ENCODE measurements at regions not wholly inside any gene's neighbourhood (a gene's known extent, or its start where the extent isn't known, plus 50 kb on each side); places are given as distances from the start of the nearest gene placed in this dataset.

DNA sequence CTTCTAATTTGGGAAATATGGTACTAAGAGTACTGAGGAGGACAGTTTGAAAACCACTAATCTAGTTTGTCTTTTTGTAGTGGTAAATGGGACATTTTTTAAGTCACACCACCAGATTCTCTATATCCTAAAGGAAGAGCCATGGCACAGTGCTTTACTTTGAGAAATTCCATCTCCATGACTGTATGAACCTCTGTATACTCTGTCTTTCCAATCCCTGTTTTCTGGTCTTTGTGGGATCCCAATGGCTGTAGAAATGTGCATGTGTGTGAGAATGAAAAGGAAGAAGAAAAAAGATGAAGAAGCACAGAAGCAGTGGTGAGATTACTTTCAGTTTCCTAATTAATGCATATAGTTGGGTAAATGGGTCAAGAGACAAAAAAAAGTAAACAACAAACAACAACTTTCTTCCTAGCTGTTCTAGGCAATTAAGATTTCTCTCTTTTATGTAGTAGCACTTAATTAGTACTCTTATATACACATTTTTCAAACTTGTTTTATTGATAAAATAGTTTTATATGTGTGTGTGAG lies 141.2 kb upstream of the HCRTR2 start:
- peak; percentile 47 for DNase-seq (ENCODE audit: low read depth)
- TF ChIP-seq, protein P1, sequence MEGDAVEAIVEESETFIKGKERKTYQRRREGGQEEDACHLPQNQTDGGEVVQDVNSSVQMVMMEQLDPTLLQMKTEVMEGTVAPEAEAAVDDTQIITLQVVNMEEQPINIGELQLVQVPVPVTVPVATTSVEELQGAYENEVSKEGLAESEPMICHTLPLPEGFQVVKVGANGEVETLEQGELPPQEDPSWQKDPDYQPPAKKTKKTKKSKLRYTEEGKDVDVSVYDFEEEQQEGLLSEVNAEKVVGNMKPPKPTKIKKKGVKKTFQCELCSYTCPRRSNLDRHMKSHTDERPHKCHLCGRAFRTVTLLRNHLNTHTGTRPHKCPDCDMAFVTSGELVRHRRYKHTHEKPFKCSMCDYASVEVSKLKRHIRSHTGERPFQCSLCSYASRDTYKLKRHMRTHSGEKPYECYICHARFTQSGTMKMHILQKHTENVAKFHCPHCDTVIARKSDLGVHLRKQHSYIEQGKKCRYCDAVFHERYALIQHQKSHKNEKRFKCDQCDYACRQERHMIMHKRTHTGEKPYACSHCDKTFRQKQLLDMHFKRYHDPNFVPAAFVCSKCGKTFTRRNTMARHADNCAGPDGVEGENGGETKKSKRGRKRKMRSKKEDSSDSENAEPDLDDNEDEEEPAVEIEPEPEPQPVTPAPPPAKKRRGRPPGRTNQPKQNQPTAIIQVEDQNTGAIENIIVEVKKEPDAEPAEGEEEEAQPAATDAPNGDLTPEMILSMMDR (conservative IDR thresholded peaks at IDR 0.05; ENCODE audit: low read length) = no peak
- no peak overlapping the region for H3K4me3 ChIP-seq (ENCODE audit: low read length)

DNA sequence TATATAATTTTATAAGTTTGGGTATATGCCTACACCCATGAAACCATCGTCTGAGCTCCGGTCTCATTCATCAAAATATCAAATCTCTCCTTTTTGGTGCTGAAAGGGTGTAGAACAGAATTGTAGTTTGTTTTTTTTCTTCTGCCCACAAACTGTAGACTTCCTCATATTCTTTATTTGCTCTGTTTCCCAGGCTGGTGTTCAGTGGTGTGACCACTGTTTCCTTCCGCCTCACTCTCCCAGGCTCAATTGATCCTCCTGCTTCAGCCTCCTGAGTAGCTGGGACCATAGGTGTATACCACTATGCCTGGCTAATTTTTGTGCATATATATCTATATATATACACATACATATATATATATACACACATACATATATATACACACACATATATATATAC lies 139.6 kb upstream of the HCRTR2 start:
- TF ChIP-seq, protein P1 (conservative IDR thresholded peaks at IDR 0.05; ENCODE audit: low read length) = no peak
- no peak for DNase-seq (ENCODE audit: low read depth)
- no peak overlapping the region for H3K4me3 ChIP-seq (ENCODE audit: low read length)

DNA sequence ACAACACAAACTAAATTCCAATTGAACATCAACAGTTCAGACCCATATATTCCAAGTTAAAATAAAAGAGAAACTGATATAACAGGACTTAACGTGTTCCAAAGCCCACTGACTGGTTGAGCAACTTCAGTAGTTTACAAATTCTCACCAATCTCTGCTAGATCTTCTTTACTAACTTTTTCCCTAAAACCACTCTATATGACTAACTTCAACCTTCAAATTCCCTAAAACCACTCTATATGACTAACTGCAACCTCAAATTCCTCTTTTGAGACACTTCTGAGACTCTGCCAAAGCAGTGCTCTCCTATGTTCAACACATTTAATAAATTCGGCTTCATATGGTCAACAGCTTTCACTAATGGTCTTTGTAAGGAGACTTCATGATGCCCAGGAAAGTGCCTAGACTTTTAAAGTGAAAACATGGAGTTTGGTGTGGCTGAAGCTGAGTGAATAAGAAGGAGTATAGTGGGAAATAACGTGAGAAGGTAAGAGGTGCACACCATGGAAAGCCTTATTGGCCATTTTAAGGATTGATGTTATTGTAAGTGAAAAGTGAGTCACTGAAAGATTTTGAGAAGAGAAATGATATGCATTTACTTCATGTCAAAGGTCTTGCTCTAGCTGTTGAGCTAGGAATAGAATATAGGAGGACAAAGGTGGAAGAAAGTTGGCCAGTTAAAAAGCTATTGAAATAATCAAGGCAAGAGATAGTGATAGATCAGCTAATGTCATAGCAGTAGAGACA lies 134.0 kb upstream of the HCRTR2 start:
- peak overlapping the region; percentile 16 for H3K4me3 ChIP-seq (ENCODE audit: low read length)
- DNase-seq (ENCODE audit: low read depth) = peak; percentile 96
- TF ChIP-seq, protein P1 (conservative IDR thresholded peaks at IDR 0.05; ENCODE audit: low read length) = no peak

DNA sequence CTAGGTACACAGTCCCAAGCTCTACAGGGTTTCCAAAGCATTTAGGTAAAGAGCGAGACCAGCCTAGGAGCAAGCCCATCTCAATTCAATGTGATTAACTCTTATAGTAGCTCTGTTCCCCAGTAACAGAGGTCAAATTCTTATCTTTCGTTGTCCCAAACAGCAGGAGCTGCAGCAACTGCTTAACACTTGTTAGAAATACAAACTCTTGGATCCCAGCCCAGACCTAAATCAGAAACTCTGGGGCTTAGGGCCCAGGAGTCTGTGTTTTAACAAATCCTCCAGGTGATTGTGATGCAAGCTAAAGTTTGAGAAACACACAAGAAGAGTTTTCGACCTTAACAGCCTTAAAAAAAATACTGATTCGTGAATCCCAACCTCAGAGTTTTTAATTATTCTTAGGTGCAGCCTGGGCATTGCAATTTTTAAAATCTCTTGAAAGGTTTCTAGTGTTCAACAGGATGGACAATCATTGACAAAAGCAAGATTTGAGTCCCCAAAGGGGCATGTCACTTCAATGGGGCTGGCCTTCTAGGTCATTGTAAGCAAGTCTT lies 127.4 kb upstream of the HCRTR2 start:
- DNase-seq (ENCODE audit: low read depth) = no peak
- TF ChIP-seq, protein P1 (conservative IDR thresholded peaks at IDR 0.05; ENCODE audit: low read length) = no peak
- H3K4me3 ChIP-seq (ENCODE audit: low read length) = no peak overlapping the region

DNA sequence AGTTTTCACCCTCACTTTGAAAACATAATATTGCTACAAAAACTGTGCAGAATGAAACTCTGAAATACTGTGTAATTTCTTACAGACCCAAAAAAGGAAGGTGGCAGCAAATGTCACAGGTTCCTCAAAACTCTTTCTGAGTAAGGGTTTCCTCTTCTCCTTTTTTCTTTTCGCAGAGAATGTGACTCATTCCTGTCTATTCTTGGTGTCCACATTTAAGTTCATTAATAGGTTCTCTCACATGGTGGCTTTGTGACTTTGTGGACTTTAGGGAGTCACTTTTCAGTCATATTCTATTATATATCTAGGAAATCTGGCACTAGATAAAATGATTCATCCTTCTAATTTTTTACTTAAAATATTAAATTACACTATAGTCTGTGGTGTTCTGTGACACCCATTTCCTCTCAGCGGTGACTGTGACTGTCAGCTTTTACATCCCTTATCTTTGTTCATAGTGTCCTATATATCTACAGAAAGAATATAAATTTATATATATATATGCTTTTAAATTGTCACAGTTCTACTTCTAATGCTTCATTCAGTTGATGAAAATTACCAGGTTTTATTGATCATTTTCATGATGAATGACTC lies 126.8 kb upstream of the HCRTR2 start:
- no peak for DNase-seq (ENCODE audit: low read depth)
- no peak overlapping the region for H3K4me3 ChIP-seq (ENCODE audit: low read length)
- TF ChIP-seq, protein P1 (conservative IDR thresholded peaks at IDR 0.05; ENCODE audit: low read length) = no peak

DNA sequence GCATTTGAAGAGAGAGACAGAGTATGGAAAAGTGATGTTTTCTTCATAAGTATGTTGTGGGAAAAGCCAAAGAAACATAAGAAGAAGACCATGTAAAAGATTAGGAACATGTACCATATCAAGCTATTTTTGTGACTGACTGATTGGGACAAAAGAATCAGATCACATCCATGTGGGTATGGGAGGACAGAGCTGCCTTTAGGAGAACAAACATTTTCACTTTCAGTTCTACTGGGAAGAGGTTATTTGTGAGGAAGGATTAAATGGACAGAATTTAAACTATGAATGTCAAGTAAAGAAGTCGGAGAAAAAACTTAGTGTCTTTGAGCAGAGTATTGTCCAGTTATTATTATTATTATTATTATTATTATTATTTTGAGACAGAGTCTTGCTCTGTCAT lies 124.4 kb upstream of the HCRTR2 start:
- no peak for DNase-seq (ENCODE audit: low read depth)
- H3K4me3 ChIP-seq (ENCODE audit: low read length) = no peak overlapping the region
- TF ChIP-seq, protein P1 (conservative IDR thresholded peaks at IDR 0.05; ENCODE audit: low read length) = no peak

Data from AG10803 (cell line).